Aorta (tissue), 5 donors: ENCODE measurements at regions not wholly inside any gene's neighbourhood (a gene's known extent, or its start where the extent isn't known, plus 50 kb on each side); places are given as distances from the start of the nearest gene placed in this dataset.
A peak's percentile ranks its signal among the peaks of the same experiment; 100 is the strongest.

Experiments used
- ATAC-seq: fragments of 200-7000 bp; cut with Tn5 transposase; one replicate; pipeline ENCODE4 v1.9.1; 2022; ENCODE audit warnings: moderate library complexity; ENCODE audit not compliant: low FRiP score
- DNase-seq, 2 donors: peaks; one replicate each; pipeline ENCODE4 v3.0.0-alpha.2; 2020
- H3K27ac ChIP-seq, 2 donors: one replicate each; pipeline ENCODE4 v1.5.1; 2013; ENCODE audit warnings: low read length in 2 of 2, mild to moderate bottlenecking in 2 of 2, moderate library complexity in 2 of 2, control low read depth in 1 of 2, inconsistent platforms in 1 of 2, low read depth in 1 of 2
- H3K27me3 ChIP-seq, 2 donors: one replicate each; pipeline ENCODE4 v1.6.1; 2013; ENCODE audit warnings: control low read depth in 1 of 2, low read length in 1 of 2, mild to moderate bottlenecking in 1 of 2, moderate library complexity in 1 of 2; ENCODE audit not compliant: insufficient read depth in 2 of 2, control insufficient read depth in 1 of 2
- H3K36me3 ChIP-seq, 2 donors: one replicate each; pipeline ENCODE4 v1.6.1; 2013; ENCODE audit warnings: control low read depth in 1 of 2, low read length in 1 of 2, mild to moderate bottlenecking in 1 of 2; ENCODE audit not compliant: insufficient read depth in 2 of 2, control insufficient read depth in 1 of 2
- H3K4me1 ChIP-seq, 2 donors: one replicate each; pipeline ENCODE4 v1.6.1; 2013; ENCODE audit warnings: low read length in 2 of 2, control low read depth in 1 of 2, mild to moderate bottlenecking in 1 of 2, moderate library complexity in 1 of 2; ENCODE audit not compliant: insufficient read depth in 2 of 2, control insufficient read depth in 1 of 2
- H3K4me3 ChIP-seq, 2 donors: one replicate each; pipeline ENCODE4 v1.5.1; 2013; ENCODE audit warnings: low read length in 2 of 2, control low read depth in 1 of 2, mild to moderate bottlenecking in 1 of 2
- H3K9me3 ChIP-seq: one replicate; pipeline ENCODE4 v1.6.1; 2013; ENCODE audit warnings: mild to moderate bottlenecking, low read length; ENCODE audit not compliant: control insufficient read depth
- WGBS, 2 donors: extraction: QIAGEN DNeasy Blood & Tissue Kit; methylation state at CpG; one replicate each; pipeline ENCODE4 v1.1.7; 2013; 5-methylcytosine and 5-hydroxymethylcytosine counted together
- intact Hi-C, 2 donors: fragments of 100-400 bp; cut with DNase I; formaldehyde crosslinking; loops; one replicate each; pipeline versions ENCODE4 v1.14.2 to v1.15.0; 2022
- donor health status: healthy with polysubstance abuse.
- donor health status: Bipolar disorder and iron deficiency.
- donor health status: DM: no; HTN: no; CAD: no.
- donor health status: DM: no; HTN: no; CAD: no.
- donor health status: DM: yes; HTN: yes; CAD: no.

DNA sequence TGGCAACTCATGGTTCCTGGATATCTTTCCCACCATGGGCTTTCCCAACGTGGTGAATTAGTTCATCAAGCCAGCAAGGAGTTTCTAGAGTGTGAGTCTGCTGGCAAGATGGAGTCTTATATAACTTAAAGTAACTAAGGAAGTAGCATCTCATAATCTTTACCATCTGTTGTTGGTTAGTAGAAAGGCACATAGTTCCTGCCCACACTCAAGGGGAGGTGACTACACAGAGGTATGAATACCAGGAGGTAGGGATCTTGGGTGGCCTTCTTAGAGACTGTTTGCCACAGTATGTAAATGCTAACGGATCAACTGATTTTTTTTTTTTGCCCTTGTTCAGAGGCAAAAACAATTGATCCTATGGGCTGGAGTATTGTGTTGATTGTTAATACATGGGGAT is 446.9 kb downstream of the ATP23 start:
- 84 to 85% methylated on average over 2 of the region's 2 CpGs for WGBS, 2 donors
- Histone ChIP-seq H3K27me3 (no peaks in the 10 kb centered on the region), H3K4me1 (no peaks in the 10 kb centered on the region), H3K9me3 (no peaks in the 10 kb centered on the region), H3K4me3 (no peak overlapping the region), H3K27ac (no peak overlapping the region), H3K36me3 (no peaks in the 10 kb centered on the region)
- no peak for ATAC-seq
- intact Hi-C loops, result no loop called here
- DNase-seq, result no peak

DNA sequence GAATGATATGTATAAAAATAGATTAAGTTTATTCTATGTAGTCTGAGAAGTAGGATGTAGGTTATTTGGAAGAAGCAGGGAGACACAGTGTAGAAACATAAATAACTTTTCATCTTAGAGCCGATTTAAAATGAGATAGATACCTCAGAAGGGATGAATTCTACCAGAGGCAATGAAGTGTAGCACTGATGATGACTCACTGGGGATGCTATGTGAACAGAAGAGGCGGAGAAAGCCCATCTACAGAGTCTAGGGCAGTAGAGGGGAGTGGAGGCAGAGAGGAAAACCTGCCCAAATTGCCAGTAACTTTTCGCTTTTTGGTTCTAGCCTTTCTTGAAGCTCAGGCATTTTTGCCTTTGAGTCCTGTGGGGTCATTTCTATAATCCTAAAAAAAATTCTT is 451.8 kb downstream of the ATP23 start:
- WGBS, 2 donors, result 93 to 94% methylated on average over 3 of the region's 3 CpGs
- intact Hi-C loops, result no loop called here
- Histone ChIP-seq H3K27me3 (no peaks in the 10 kb centered on the region), H3K27ac (no peak overlapping the region), H3K4me1 (no peaks in the 10 kb centered on the region), H3K4me3 (no peak overlapping the region), H3K36me3 (no peaks in the 10 kb centered on the region), H3K9me3 (no peaks in the 10 kb centered on the region)
- ATAC-seq, result no peak
- no peak for DNase-seq

DNA sequence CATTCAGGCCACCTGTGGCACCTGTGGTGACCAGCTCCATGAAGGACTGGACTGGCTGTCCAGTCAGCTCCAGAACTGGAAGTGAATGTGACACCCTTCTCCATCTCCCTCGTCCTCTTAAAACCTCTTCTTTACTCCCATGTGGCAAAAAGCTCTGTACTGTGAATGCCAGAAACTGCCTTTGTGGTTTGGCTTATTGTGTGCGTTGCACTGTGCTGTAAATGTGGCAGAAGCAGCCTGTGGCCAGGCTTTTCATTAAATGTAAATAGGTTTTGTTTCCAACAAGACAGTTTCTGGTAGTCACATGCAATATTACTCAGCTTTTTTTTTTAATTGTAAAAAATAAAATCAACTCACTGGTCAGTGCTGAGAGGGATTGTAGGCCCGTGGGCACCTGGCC is 453.7 kb downstream of the ATP23 start:
- intact Hi-C loops, result no loop called here
- no peaks in the 10 kb centered on the region for H3K27me3 ChIP-seq
- no peak overlapping the region for H3K4me3 ChIP-seq
- H3K4me1 ChIP-seq, result no peaks in the 10 kb centered on the region
- H3K36me3 ChIP-seq, result no peaks in the 10 kb centered on the region
- 91 to 93% methylated on average over 3 of the region's 3 CpGs for WGBS, 2 donors
- H3K9me3 ChIP-seq, result no peaks in the 10 kb centered on the region
- DNase-seq, result no peak
- H3K27ac ChIP-seq, result no peak overlapping the region
- no peak for ATAC-seq

DNA sequence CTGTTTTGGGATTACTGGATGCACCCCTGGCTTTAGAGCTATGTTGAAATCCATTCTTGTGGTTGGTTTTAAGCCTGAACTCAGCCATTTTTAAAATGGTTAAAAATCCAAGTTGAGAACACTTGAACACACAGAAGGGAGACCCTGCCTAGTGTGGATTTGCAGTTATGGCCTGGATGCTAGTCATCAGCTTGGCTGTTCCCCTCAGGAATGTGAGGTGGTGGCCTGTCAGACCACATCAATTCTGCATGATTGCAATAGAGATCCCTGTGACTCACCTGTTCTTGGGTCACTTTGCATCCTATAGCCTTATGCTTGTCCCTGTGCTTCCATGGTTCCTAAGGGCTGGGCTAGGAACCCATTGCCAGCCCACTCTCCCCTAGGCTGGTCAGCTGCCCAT is 454.1 kb downstream of the ATP23 start:
- Histone ChIP-seq H3K27ac (no peak overlapping the region), H3K36me3 (no peaks in the 10 kb centered on the region), H3K4me1 (no peaks in the 10 kb centered on the region), H3K27me3 (no peaks in the 10 kb centered on the region), H3K9me3 (no peaks in the 10 kb centered on the region), H3K4me3 (no peak overlapping the region)
- DNase-seq, result no peak
- no peak for ATAC-seq
- intact Hi-C loops, result no loop called here

DNA sequence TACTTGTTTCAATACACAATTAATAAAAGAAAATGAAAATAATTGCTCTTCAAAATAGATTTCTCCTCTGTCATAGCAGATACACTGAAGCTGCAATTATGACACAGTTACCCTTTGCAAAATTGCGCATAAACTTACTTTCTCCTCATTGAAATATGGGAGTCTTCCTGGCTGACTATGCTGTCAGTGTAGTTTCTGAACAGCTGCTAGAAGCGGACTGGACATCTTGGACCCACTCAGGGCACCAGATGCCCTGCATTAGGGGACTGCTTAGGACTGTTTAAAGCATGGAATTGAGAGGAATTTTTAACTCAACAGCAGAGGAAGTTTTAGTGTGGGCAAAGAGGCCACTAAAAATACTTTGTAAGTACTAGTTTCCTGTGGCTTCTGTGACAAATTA is 454.9 kb downstream of the ATP23 start:
- Histone ChIP-seq H3K36me3 (no peaks in the 10 kb centered on the region), H3K9me3 (no peaks in the 10 kb centered on the region), H3K27ac (no peak overlapping the region), H3K4me1 (no peaks in the 10 kb centered on the region), H3K27me3 (no peaks in the 10 kb centered on the region), H3K4me3 (no peak overlapping the region)
- ATAC-seq (no peak), DNase-seq (no peak)
- 70 to 80% methylated on average over 2 of the region's 2 CpGs for WGBS, 2 donors
- intact Hi-C loops, result no loop called here

DNA sequence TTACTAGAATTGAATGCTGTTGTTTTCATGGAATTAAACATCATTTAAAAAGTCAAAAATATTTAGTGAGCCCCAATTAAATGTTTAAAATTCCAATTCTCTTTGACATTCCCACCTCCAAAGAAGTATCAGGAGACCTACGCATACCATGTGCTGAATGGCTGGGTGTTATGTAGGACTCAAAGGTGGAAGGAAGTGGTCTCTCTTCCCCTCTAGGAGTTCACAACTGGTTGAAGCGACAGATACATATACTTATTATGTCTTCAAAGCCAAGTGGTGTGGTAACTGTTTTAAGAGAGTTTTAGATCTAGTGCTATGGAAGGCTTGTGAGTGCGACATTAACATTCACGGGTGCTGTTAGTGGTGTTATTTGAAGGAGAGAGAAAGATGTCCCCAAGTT is 464.0 kb downstream of the ATP23 start:
- no peak for ATAC-seq
- H3K4me1 ChIP-seq, result peaks cover 0 to 2% of the 10 kb centered on the region in 2 donors
- no peaks in the 10 kb centered on the region for H3K9me3 ChIP-seq
- no peak overlapping the region for H3K27ac ChIP-seq
- intact Hi-C loops, result no loop called here
- H3K27me3 ChIP-seq, result no peaks in the 10 kb centered on the region
- no peak for DNase-seq
- no peaks in the 10 kb centered on the region for H3K36me3 ChIP-seq
- 95 to 96% methylated on average over 4 of the region's 4 CpGs for WGBS, 2 donors
- H3K4me3 ChIP-seq, result no peak overlapping the region

- DNase-seq (no peak), ATAC-seq (peak; percentile 36)
- intact Hi-C loops, result no loop called here
- no peaks in the 10 kb centered on the region for H3K9me3 ChIP-seq
- H3K27ac ChIP-seq, result no peak overlapping the region
- H3K27me3 ChIP-seq, result no peaks in the 10 kb centered on the region
- 5 to 6% methylated on average over 1 of the region's 1 CpG for WGBS, 2 donors
- H3K36me3 ChIP-seq, result no peaks in the 10 kb centered on the region
- H3K4me1 ChIP-seq, result peaks cover 0 to 2% of the 10 kb centered on the region in 2 donors
- H3K4me3 ChIP-seq, result no peak overlapping the region
These were observed 467.1 kb downstream of the ATP23 start for GRCh38 chr12:58408516-58408915.

DNA sequence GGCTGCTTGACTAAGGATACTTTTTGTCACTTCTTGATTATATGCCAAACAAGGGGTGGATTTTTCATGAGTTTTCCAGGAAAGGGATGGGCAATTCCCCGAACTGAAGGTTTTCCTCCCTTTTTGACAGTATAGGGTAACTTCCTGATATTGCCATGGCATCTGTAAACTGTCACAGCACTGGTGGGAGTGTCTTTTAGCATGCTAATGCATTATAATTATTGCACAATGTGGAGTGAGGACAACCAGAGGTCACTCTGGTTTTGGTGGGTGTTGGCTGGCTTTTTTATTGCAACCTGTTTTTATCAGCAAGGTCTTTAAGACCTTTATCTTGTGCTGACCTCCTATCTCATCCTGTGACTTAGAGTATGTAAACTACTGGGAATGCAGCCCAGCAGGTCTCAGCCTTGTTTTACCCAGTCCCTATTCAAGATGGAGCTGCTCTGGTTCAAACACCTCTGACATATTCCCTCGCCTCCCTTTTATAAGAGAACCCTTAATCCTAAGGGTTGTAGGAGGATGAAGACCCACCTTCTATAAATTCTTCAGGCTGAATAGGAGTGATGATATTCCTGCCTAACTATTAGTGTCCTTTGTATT is 471.2 kb downstream of the ATP23 start:
- Histone ChIP-seq H3K27ac (no peak overlapping the region), H3K4me1 (peaks cover 0 to 8% of the 10 kb centered on the region in 2 donors), H3K36me3 (no peaks in the 10 kb centered on the region), H3K4me3 (no peak overlapping the region), H3K9me3 (no peaks in the 10 kb centered on the region), H3K27me3 (no peaks in the 10 kb centered on the region)
- ATAC-seq, result no peak
- intact Hi-C loops, result no loop called here
- WGBS, 2 donors, result 63 to 74% methylated on average over 2 of the region's 2 CpGs
- no peak for DNase-seq

GRCh38 chr12:58413794-58414193 is 472.4 kb downstream of the ATP23 start:
- ATAC-seq (no peak), DNase-seq (no peak)
- Histone ChIP-seq H3K4me3 (no peak overlapping the region), H3K27ac (no peak overlapping the region), H3K27me3 (no peaks in the 10 kb centered on the region), H3K4me1 (peaks cover 0 to 6% of the 10 kb centered on the region in 2 donors), H3K9me3 (no peaks in the 10 kb centered on the region), H3K36me3 (no peaks in the 10 kb centered on the region)
- intact Hi-C loops, result no loop called here
- WGBS, 2 donors, result 3 to 9% methylated on average over 1 of the region's 1 CpG
